Mucosa of rectum (tissue), 2 donors: ENCODE measurements at regions not wholly inside any gene's neighbourhood (a gene's known extent, or its start where the extent isn't known, plus 50 kb on each side); places are given as distances from the start of the nearest gene placed in this dataset.

Source experiments
- H3K27ac ChIP-seq, 2 donors: one replicate each; pipeline ENCODE4 v1.7.0; 2013; ENCODE audit warnings: inconsistent platforms in 2 of 2, low read depth in 2 of 2, low read length in 2 of 2
- H3K27me3 ChIP-seq, 2 donors: one replicate each; pipeline ENCODE4 v1.7.0; 2013; ENCODE audit warnings: low read length in 2 of 2; ENCODE audit not compliant: control insufficient read depth in 2 of 2, insufficient read depth in 2 of 2
- H3K36me3 ChIP-seq, 2 donors: one replicate each; pipeline ENCODE4 v1.7.0; 2013; ENCODE audit warnings: low read length in 2 of 2; ENCODE audit not compliant: control insufficient read depth in 2 of 2, insufficient read depth in 2 of 2
- H3K4me1 ChIP-seq, 2 donors: one replicate each; pipeline ENCODE4 v1.7.0; 2013; ENCODE audit warnings: low read length in 2 of 2, mild to moderate bottlenecking in 1 of 2; ENCODE audit not compliant: control insufficient read depth in 2 of 2, insufficient read depth in 2 of 2
- H3K4me3 ChIP-seq, 2 donors: one replicate each; pipeline ENCODE4 v1.7.0; 2013; ENCODE audit warnings: low read length in 2 of 2
- H3K9ac ChIP-seq, 2 donors: one replicate each; pipeline ENCODE4 v1.7.0; 2013; ENCODE audit warnings: low read length in 2 of 2, low read depth in 1 of 2, mild to moderate bottlenecking in 1 of 2
- H3K9me3 ChIP-seq, 2 donors: one replicate each; pipeline ENCODE4 v1.7.0; 2013; ENCODE audit warnings: low read length in 2 of 2; ENCODE audit not compliant: control insufficient read depth in 2 of 2
- donor health status: healthy.
- donor health status: Normal muscosa, but diverticular disease.

DNA sequence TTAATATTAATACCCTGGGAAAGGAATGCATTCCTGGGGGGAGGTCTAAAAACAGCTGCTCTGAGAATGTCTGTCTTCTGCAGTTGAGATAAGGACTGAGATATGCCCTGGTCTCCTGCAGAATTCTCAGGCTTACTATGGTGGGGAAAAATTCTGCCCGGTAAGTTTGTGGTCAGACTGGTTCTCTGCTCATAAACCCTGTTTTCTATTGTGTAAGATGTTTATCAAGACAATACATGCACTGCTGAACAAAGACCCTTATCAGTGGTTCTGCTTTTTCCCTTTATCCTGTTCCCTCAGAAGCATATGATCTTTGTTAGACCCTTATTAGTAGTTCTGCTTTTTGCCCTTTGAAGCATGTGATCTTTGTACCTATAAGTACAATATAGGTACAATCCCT is 494.6 kb downstream of the CNTN6 start:
- Histone ChIP-seq H3K27me3 (no peaks in the 10 kb centered on the region), H3K36me3 (no peaks in the 10 kb centered on the region), H3K27ac (no peak overlapping the region), H3K4me3 (no peak overlapping the region), H3K9me3 (peaks cover 0 to 3% of the 10 kb centered on the region in 2 donors), H3K9ac (no peak overlapping the region), H3K4me1 (no peaks in the 10 kb centered on the region)

GRCh38 chr3:1591327-1592028 is 498.7 kb downstream of the CNTN6 start:
- no peak overlapping the region for H3K4me3 ChIP-seq
- H3K27ac ChIP-seq: no peak overlapping the region
- no peak overlapping the region for H3K9ac ChIP-seq
- H3K27me3 ChIP-seq: no peaks in the 10 kb centered on the region
- no peaks in the 10 kb centered on the region for H3K36me3 ChIP-seq
- H3K4me1 ChIP-seq: no peaks in the 10 kb centered on the region
- H3K9me3 ChIP-seq: peaks cover 0 to 3% of the 10 kb centered on the region in 2 donors

GRCh38 chr3:1594940-1595339 is 502.1 kb downstream of the CNTN6 start:
- H3K27me3 ChIP-seq: no peaks in the 10 kb centered on the region
- H3K36me3 ChIP-seq: no peaks in the 10 kb centered on the region
- peaks cover 0 to 3% of the 10 kb centered on the region in 2 donors for H3K9me3 ChIP-seq
- H3K9ac ChIP-seq: no peak overlapping the region
- H3K4me3 ChIP-seq: no peak overlapping the region
- no peak overlapping the region for H3K27ac ChIP-seq
- H3K4me1 ChIP-seq: no peaks in the 10 kb centered on the region

DNA sequence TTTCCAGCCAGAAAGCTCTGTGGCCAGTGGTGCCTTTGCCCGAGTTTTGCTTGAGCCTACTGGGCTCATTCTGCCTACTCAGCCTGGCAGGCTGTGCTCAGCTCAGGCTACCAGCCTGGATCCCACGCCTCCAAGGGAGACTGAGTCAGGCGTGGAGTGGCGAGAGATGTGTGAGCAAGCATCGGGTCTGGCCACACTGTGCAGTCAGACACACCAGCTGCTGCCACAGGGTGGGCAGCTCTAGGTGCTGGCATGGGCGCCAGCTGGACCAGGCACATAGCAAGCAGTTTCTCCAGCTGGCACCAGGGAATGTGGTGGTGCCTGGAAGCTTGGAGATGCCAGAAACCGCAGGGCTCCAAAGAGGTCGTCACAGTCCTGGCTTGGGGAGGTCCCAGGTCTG is 498.5 kb upstream of the CNTN4 start:
- Histone ChIP-seq H3K36me3 (no peaks in the 10 kb centered on the region), H3K27ac (no peak overlapping the region), H3K27me3 (no peaks in the 10 kb centered on the region), H3K9ac (no peak overlapping the region), H3K9me3 (no peaks in the 10 kb centered on the region), H3K4me3 (no peak overlapping the region), H3K4me1 (no peaks in the 10 kb centered on the region)

DNA sequence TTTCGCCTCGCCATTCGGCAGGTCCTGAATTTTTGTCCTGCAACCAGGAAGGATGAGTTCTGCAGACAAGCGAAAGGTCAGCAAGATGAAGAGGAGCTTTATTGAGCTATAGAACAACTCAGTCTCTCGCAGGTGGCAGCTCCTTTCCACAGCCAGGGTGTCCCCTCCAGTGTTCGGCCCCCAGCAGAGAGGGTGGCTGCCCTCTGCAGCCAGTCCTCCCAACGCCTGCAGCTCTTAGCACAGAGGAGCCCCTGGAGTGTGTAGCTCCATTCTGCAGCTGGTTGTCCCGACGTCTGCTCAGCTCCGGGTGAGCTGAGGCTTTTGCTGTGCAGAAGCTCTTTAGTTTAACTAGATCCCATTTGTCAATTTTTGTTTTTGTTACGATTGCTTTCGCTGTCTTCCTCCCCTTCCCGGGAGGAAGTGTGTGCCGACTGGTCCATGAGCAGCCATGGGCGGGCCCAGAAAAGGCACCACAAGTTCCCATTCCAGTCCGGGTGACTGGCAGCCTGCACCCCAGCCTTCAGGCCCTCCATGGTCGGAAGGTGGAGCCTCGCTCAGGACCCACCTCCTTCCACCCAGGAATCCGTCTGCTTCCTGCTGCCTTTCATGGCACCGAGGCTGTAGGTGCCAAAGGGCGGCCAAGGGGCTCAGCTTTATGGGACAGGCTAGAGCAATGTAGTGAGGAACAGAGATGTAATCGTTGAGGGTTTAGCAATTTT is 497.8 kb upstream of the CNTN4 start:
- Histone ChIP-seq H3K4me1 (no peaks in the 10 kb centered on the region), H3K4me3 (no peak overlapping the region), H3K36me3 (no peaks in the 10 kb centered on the region)

GRCh38 chr3:1609416-1609815 is 489.2 kb upstream of the CNTN4 start:
- Histone ChIP-seq H3K27ac (no peak overlapping the region), H3K4me1 (no peaks in the 10 kb centered on the region), H3K4me3 (no peak overlapping the region), H3K9ac (no peak overlapping the region), H3K36me3 (no peaks in the 10 kb centered on the region), H3K27me3 (no peaks in the 10 kb centered on the region), H3K9me3 (no peaks in the 10 kb centered on the region)

More for the DNA sequence above, 497.8 kb upstream of the CNTN4 start:
- Histone ChIP-seq H3K9ac (no peak overlapping the region), H3K27ac (no peak overlapping the region), H3K9me3 (no peaks in the 10 kb centered on the region), H3K27me3 (no peaks in the 10 kb centered on the region)

DNA sequence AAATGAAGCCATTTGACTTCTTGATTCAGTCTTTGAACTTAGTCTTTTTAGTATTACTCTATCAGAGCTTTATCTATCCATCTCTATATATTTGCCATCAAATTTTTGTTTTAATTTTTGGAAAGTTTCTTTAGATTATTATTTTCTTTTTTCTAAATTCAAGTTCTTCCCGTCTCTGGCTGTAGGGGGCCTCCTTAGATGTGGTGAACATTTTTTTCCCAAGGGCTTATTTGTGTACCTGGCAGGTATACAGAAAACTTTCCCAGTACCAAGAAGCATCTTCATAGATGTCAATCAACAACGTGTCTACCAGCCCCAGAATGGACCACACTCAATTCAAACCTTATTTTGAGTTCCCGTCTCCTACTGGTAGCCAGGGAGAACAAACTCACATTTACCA is 486.8 kb upstream of the CNTN4 start:
- H3K4me1 ChIP-seq: no peaks in the 10 kb centered on the region
- no peaks in the 10 kb centered on the region for H3K36me3 ChIP-seq
- H3K27me3 ChIP-seq: no peaks in the 10 kb centered on the region
- no peak overlapping the region for H3K27ac ChIP-seq
- H3K9me3 ChIP-seq: no peaks in the 10 kb centered on the region
- H3K4me3 ChIP-seq: no peak overlapping the region
- no peak overlapping the region for H3K9ac ChIP-seq

DNA sequence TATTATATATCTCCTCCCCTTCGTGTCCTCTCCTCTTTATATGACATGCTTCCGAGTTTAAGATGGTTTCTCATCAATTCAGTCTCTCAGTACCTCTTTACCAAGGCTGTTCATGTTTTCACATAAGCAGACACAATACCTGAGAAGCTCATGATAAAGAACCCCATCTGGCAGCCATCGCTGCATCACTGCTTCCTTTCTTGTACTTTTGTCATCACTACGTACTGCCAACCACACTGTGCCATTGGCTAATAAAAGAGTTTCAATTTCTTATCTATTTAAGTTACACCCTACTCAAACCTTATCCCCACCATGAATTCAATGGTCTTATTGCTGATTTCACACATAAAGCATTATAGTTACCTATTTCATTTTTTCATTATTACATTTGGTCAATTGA is 484.7 kb upstream of the CNTN4 start:
- no peak overlapping the region for H3K27ac ChIP-seq
- H3K4me1 ChIP-seq: no peaks in the 10 kb centered on the region
- no peaks in the 10 kb centered on the region for H3K27me3 ChIP-seq
- H3K9me3 ChIP-seq: no peaks in the 10 kb centered on the region
- no peaks in the 10 kb centered on the region for H3K36me3 ChIP-seq
- H3K9ac ChIP-seq: no peak overlapping the region
- no peak overlapping the region for H3K4me3 ChIP-seq

GRCh38 chr3:1616744-1617143 is 481.9 kb upstream of the CNTN4 start:
- Histone ChIP-seq H3K9me3 (no peaks in the 10 kb centered on the region), H3K9ac (no peak overlapping the region), H3K36me3 (no peaks in the 10 kb centered on the region), H3K4me3 (no peak overlapping the region), H3K4me1 (no peaks in the 10 kb centered on the region), H3K27ac (no peak overlapping the region), H3K27me3 (no peaks in the 10 kb centered on the region)

GRCh38 chr3:1623896-1624295 is 474.8 kb upstream of the CNTN4 start:
- no peak overlapping the region for H3K9ac ChIP-seq
- H3K4me1 ChIP-seq: no peaks in the 10 kb centered on the region
- H3K27ac ChIP-seq: no peak overlapping the region
- no peaks in the 10 kb centered on the region for H3K36me3 ChIP-seq
- no peaks in the 10 kb centered on the region for H3K27me3 ChIP-seq
- H3K9me3 ChIP-seq: no peaks in the 10 kb centered on the region
- H3K4me3 ChIP-seq: no peak overlapping the region
